ENCODE measurements at regions not wholly inside any gene's neighbourhood (a gene's known extent, or its start where the extent isn't known, plus 50 kb on each side); places are given as distances from the start of the nearest gene placed in this dataset.

DNA sequence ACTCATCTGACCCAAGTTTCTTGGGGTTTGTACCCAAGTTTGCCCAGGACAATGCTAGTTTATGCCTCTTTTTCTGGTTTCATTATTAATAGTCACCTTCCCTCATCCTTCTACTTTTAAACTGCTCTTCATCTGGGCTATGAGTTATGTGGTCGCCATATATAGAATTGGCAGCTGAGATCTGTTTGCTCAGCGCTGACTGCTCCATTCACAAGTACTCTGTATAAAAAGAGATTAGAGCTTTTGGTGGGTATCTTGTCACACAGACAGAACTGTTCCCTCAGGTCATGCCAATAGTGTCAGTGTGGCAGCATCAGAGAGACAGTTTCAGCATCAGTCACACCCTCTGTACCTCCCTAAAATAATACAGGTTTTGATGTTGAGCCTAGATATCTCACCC is 326.0 kb downstream of the RAB38 start:
- Histone ChIP-seq H3K4me3 (no peak overlapping the region), H3K4me1 (no peaks in the 10 kb centered on the region), H3K27ac (no peak overlapping the region), H3K27me3 (no peaks in the 10 kb centered on the region), H3K9me3 (no peaks in the 10 kb centered on the region), H3K36me3 (no peaks in the 10 kb centered on the region)
- intact Hi-C loops (cut with DNase I) = no loop called here
- no peak for TF ChIP-seq POLR2A (IDR thresholded peaks at IDR 0.05)
- TF ChIP-seq, protein P1, sequence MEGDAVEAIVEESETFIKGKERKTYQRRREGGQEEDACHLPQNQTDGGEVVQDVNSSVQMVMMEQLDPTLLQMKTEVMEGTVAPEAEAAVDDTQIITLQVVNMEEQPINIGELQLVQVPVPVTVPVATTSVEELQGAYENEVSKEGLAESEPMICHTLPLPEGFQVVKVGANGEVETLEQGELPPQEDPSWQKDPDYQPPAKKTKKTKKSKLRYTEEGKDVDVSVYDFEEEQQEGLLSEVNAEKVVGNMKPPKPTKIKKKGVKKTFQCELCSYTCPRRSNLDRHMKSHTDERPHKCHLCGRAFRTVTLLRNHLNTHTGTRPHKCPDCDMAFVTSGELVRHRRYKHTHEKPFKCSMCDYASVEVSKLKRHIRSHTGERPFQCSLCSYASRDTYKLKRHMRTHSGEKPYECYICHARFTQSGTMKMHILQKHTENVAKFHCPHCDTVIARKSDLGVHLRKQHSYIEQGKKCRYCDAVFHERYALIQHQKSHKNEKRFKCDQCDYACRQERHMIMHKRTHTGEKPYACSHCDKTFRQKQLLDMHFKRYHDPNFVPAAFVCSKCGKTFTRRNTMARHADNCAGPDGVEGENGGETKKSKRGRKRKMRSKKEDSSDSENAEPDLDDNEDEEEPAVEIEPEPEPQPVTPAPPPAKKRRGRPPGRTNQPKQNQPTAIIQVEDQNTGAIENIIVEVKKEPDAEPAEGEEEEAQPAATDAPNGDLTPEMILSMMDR (IDR thresholded peaks at IDR 0.05) = no peak
- peak in 2 of 4 donors; percentile 63 to 68 for ATAC-seq
- no peak for DNase-seq
- WGBS, 4 donors = 56 to 65% (median 59%) methylated on average over 2 of the region's 2 CpGs

DNA sequence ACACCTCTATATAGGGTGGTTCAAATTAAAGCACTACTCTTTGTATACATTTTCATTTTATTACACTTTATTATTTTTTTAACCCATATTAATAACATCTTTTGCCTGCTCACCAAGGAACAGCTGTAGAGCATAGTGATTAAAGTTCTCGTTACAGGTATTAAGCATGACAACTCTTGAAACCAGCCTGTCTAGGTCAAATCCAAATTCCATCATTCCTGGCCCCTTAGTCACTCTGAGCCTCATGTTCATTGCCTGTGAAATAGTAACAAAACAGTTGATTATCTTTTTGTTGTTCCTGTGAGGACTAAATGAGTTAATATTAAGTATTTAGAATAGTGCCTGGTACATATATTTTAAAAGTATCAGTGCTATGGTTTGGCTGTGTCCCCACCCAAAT is 334.5 kb downstream of the RAB38 start:
- intact Hi-C loops (cut with DNase I) = no loop called here
- ATAC-seq (no peak), DNase-seq (no peak)
- Histone ChIP-seq H3K4me1 (no peaks in the 10 kb centered on the region), H3K9me3 (peaks cover 0 to 5% (median 0%) of the 10 kb centered on the region in 12 donors), H3K36me3 (no peaks in the 10 kb centered on the region), H3K4me3 (no peak overlapping the region), H3K27me3 (no peaks in the 10 kb centered on the region), H3K27ac (no peak overlapping the region)
- WGBS, 4 donors = 69 to 91% (median 75%) methylated on average over 1 of the region's 1 CpG
- TF ChIP-seq, protein P1 (IDR thresholded peaks at IDR 0.05) = no peak
- TF ChIP-seq POLR2A (IDR thresholded peaks at IDR 0.05) = no peak

DNA sequence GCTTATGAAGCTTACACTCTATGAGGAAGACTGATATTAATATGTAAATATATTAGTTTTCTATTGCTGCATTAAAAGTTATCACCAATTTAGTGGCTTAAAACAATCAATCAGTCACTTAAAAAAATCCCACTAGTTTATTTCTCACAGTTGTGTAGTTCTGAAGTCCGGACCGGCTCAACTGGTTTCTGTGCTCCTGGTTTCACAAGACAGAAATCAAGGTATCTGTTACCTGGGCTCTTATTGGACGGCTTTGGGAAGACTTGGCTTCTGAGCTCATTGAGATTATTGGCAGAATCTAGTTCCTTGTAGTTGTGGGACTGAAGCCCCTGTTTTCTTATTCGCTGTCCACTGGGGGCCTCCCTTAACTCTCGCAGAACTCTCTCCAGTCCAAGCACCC is 343.0 kb downstream of the RAB38 start:
- H3K27me3 ChIP-seq = no peaks in the 10 kb centered on the region
- whole genome bisulfite sequencing, 4 donors = 87 to 95% (median 91%) methylated on average over 5 of the region's 5 CpGs
- H3K9me3 ChIP-seq = peaks cover 0 to 7% (median 0%) of the 10 kb centered on the region in 12 donors
- ATAC-seq (no peak), DNase-seq (no peak)
- intact Hi-C loops (cut with DNase I) = no loop called here
- TF ChIP-seq POLR2A (IDR thresholded peaks at IDR 0.05) = no peak
- TF ChIP-seq, protein P1 (IDR thresholded peaks at IDR 0.05) = no peak
- no peaks in the 10 kb centered on the region for H3K36me3 ChIP-seq
- no peaks in the 10 kb centered on the region for H3K4me1 ChIP-seq
- no peak overlapping the region for H3K27ac ChIP-seq
- H3K4me3 ChIP-seq = no peak overlapping the region

DNA sequence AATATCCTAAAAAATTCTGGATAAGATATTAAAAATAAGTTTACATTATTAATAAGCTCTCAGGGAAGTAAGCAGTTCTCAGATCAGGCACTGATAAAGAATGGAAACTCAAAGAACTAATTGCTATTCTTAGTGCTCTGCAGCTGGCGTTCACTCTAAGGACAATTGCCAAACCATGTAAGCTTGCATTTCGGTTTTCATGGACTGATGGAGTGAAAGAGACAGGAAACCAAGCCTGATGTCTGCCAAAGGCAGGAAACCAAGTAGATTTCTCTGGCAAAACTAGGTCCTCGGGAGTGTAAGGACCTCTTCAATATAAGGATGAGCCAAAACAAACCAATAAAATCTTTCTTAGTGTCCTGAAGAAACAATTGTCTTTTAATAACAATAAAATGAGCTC is 355.2 kb downstream of the RAB38 start:
- no peak overlapping the region for H3K27ac ChIP-seq
- 8 to 22% (median 16%) methylated on average over 3 of the region's 3 CpGs for WGBS, 4 donors
- H3K36me3 ChIP-seq = no peaks in the 10 kb centered on the region
- H3K9me3 ChIP-seq = peaks cover 0 to 3% (median 0%) of the 10 kb centered on the region in 12 donors
- intact Hi-C loops (cut with DNase I) = no loop called here
- no peak for DNase-seq
- no peak for ATAC-seq
- no peak overlapping the region for H3K4me3 ChIP-seq
- no peak for TF ChIP-seq POLR2A (IDR thresholded peaks at IDR 0.05)
- TF ChIP-seq, protein P1 (IDR thresholded peaks at IDR 0.05) = no peak
- H3K27me3 ChIP-seq = no peaks in the 10 kb centered on the region
- peaks cover 0 to 6% (median 1%) of the 10 kb centered on the region in 12 donors for H3K4me1 ChIP-seq

Measured in heart left ventricle (tissue), 16 donors.